ENCODE measurements at regions not wholly inside any gene's neighbourhood (a gene's known extent, or its start where the extent isn't known, plus 50 kb on each side); places are given as distances from the start of the nearest gene placed in this dataset.

DNA sequence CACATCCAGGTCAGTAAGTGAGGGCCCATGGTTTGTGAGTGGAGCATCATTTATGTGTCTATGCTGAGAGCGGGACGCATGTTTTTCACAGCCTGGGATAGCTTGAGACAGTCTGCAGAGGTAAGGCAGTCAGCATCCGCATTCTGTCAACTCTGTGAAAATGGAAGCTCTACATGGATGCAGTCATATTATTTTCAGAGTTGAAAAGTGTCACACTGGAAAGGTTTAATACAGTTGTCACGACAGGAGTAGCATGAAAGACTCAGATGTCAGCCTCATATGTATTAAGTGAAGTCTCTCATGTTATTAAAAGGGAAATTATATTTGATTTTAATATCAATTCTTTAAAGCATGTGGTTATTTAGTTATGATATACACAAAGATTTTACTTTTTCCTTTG, 436.9 kb upstream of the GYPC start:
- TF ChIP-seq, protein P1, sequence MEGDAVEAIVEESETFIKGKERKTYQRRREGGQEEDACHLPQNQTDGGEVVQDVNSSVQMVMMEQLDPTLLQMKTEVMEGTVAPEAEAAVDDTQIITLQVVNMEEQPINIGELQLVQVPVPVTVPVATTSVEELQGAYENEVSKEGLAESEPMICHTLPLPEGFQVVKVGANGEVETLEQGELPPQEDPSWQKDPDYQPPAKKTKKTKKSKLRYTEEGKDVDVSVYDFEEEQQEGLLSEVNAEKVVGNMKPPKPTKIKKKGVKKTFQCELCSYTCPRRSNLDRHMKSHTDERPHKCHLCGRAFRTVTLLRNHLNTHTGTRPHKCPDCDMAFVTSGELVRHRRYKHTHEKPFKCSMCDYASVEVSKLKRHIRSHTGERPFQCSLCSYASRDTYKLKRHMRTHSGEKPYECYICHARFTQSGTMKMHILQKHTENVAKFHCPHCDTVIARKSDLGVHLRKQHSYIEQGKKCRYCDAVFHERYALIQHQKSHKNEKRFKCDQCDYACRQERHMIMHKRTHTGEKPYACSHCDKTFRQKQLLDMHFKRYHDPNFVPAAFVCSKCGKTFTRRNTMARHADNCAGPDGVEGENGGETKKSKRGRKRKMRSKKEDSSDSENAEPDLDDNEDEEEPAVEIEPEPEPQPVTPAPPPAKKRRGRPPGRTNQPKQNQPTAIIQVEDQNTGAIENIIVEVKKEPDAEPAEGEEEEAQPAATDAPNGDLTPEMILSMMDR (IDR thresholded peaks at IDR 0.05; ENCODE audit: low read depth, low read length), result no peak
- no peak for TF ChIP-seq EZH2phosphoT487 (IDR thresholded peaks at IDR 0.05; ENCODE audit: low read depth)
